HepG2 (cell line): ENCODE measurements at regions not wholly inside any gene's neighbourhood (a gene's known extent, or its start where the extent isn't known, plus 50 kb on each side); places are given as distances from the start of the nearest gene placed in this dataset.

Experiments
- ATAC-seq: fragments of 200-7000 bp; cut with Tn5 transposase; 3 replicates; pipeline ENCODE4 v1.9.1; 2020; ENCODE audit warnings: mild to moderate bottlenecking, moderate library complexity
- BruUV-seq: library from RNA; stranded (reverse); fragments of 400-500 nt; replicated peaks from 2 replicates; lab custom pipeline; 2021; lab: Mats Ljungman, UMichigan
- CTCF ChIA-PET: fragments of 300-600 bp; formaldehyde crosslinking; extraction: SDS; loops from one replicate; lab custom pipeline; 2021; ENCODE audit warnings: low total read pairs, inconsistent platforms, low intra/inter-chr PET ratio; lab: Yijun Ruan, JAX
- POLR2A ChIA-PET: fragments of 350-600 bp; sonication (Branson Sonifier 250); formaldehyde crosslinking; loops from one replicate; lab custom pipeline; 2020; ENCODE audit warnings: antibody characterized with exemption, inconsistent platforms; lab: Yijun Ruan, JAX
- DNase-seq: peaks from one replicate; pipeline ENCODE4 v3.0.0-alpha.2; 2015; ENCODE audit warnings: low spot score
- FAIRE-seq: peaks from 3 replicates; lab custom pipeline; 2011; peaks lifted over from hg19 to GRCh38; lab: Jason Lieb, UNC
- H2AFZ ChIP-seq: one replicate; pipeline ENCODE4 v1.6.1; 2011; ENCODE audit warnings: low read length, inconsistent platforms
- H3K27ac ChIP-seq: fragments of 300-600 bp; 3 replicates; pipeline ENCODE4 v1.8.0; 2011; ENCODE audit warnings: mixed run types, mild to moderate bottlenecking, mixed read lengths, low read length, inconsistent platforms; ENCODE audit not compliant: insufficient read depth; ENCODE audit errors: extremely low read length
- H3K27me3 ChIP-seq, 2 experiments: fragments of 200-600 bp in 1 of 2; 2 replicates in 1 of 2; 3 replicates in 1 of 2; pipeline versions ENCODE4 v1.6.0 to v1.8.0; 2011; ENCODE audit warnings: low read length in 2 of 2, mild to moderate bottlenecking in 2 of 2, moderate library complexity in 2 of 2, inconsistent platforms in 1 of 2; ENCODE audit not compliant: insufficient read depth in 2 of 2, control insufficient read depth in 1 of 2
- H3K36me3 ChIP-seq, 2 experiments: fragments of 200-600 bp in 1 of 2; replicated peaks in 1 of 2; 2 replicates in 1 of 2; 3 replicates in 1 of 2; pipeline versions ENCODE4 v1.5.1 to v1.8.0; 2011; ENCODE audit warnings: low read length in 2 of 2, inconsistent platforms in 1 of 2; ENCODE audit not compliant: insufficient read depth in 2 of 2, control insufficient read depth in 1 of 2
- H3K4me1 ChIP-seq: 2 replicates; pipeline ENCODE4 v1.5.1; 2012; ENCODE audit warnings: low read length, inconsistent platforms; ENCODE audit not compliant: insufficient read depth
- H3K4me2 ChIP-seq: 2 replicates; pipeline ENCODE4 v1.6.0; 2011; ENCODE audit warnings: low read depth, low read length, inconsistent platforms
- H3K4me3 ChIP-seq, 3 experiments: fragments of 200-600 bp in 1 of 3; sonication (generic), shearing (Covaris generic) in 1 of 3; replicated peaks in 1 of 3; 2 replicates each; pipeline ENCODE4 v1.5.1; 2011 to 2016; ENCODE audit warnings: low read length in 3 of 3, inconsistent platforms in 2 of 3, low read depth in 2 of 3, mild to moderate bottlenecking in 2 of 3, control low read depth in 1 of 3, mixed read lengths in 1 of 3; ENCODE audit not compliant: insufficient read depth in 1 of 3
- H3K79me2 ChIP-seq: one replicate; pipeline ENCODE4 v1.6.1; 2011; ENCODE audit warnings: low read length, inconsistent platforms; ENCODE audit not compliant: insufficient read depth
- H3K9ac ChIP-seq: 2 replicates; pipeline ENCODE4 v1.6.0; 2011; ENCODE audit warnings: mild to moderate bottlenecking, low read depth, low read length, inconsistent platforms; ENCODE audit not compliant: insufficient read depth
- H3K9me3 ChIP-seq: 2 replicates; pipeline ENCODE4 v1.5.1; 2012; ENCODE audit warnings: mild to moderate bottlenecking, low read length
- H4K20me1 ChIP-seq: 2 replicates; pipeline ENCODE4 v1.6.0; 2011; ENCODE audit warnings: inconsistent platforms, mild to moderate bottlenecking, low read length, moderate library complexity; ENCODE audit not compliant: insufficient read depth
- IKZF4 ChIP-seq: sonication (generic); formaldehyde crosslinking; IDR thresholded peaks from 2 replicates; pipeline ENCODE4 v1.5.1; 2020; ENCODE audit warnings: borderline replicate concordance, mild to moderate bottlenecking, low read depth, missing genetic modification reagents; ENCODE audit errors: not compliant biosample characterization
- MIER2 ChIP-seq: IDR thresholded peaks from 2 replicates; pipeline ENCODE4 v1.6.1; 2016; ENCODE audit warnings: missing biosample characterization, missing genetic modification reagents
- PAX8 ChIP-seq: sonication (generic); formaldehyde crosslinking; IDR thresholded peaks from 2 replicates; pipeline ENCODE4 v1.8.0; 2022; ENCODE audit warnings: mild to moderate bottlenecking, missing genetic modification reagents, borderline replicate concordance
- PREB ChIP-seq: sonication (generic); formaldehyde crosslinking; IDR thresholded peaks from 2 replicates; pipeline ENCODE4 v1.4.0; 2020; ENCODE audit warnings: missing genetic modification reagents
- RBFOX2 ChIP-seq: fragments of 200-400 bp; formaldehyde crosslinking; IDR thresholded peaks from 2 replicates; pipeline ENCODE4 v1.6.1; 2017; ENCODE audit warnings: low read depth, mild to moderate bottlenecking, low read length
- SPEN ChIP-seq: sonication (generic); formaldehyde crosslinking; IDR thresholded peaks from 2 replicates; pipeline ENCODE4 v1.5.1; 2020; ENCODE audit warnings: low read depth, mild to moderate bottlenecking, missing genetic modification reagents
- ZKSCAN8 ChIP-seq: IDR thresholded peaks from 2 replicates; pipeline ENCODE4 v1.6.1; 2016; ENCODE audit warnings: borderline replicate concordance, missing genetic modification reagents, missing compliant biosample characterization
- ZMAT3 ChIP-seq: sonication (generic); formaldehyde crosslinking; conservative IDR thresholded peaks from 2 replicates; pipeline ENCODE4 v1.7.0; 2021; ENCODE audit warnings: missing genetic modification reagents
- ZNF644 ChIP-seq: IDR thresholded peaks from 2 replicates; pipeline ENCODE4 v1.6.1; 2016; ENCODE audit warnings: low read depth
- ZNF775 ChIP-seq: sonication (generic); formaldehyde crosslinking; IDR thresholded peaks from 2 replicates; pipeline ENCODE4 v1.4.0; 2020; ENCODE audit warnings: missing genetic modification reagents, mild to moderate bottlenecking, moderate library complexity, borderline replicate concordance
- WGBS: methylation state at CpG from one replicate; pipeline ENCODE4 v1.1.6; 2017; ENCODE audit warnings: low lambda C conversion rate; 5-methylcytosine and 5-hydroxymethylcytosine counted together
- in situ Hi-C: cut with HindIII; loops from 2 replicates; pipeline ENCODE4 v1.10.0; 2017; ENCODE audit warnings: low pct_unique_long_range_greater_than_20kb; ENCODE audit not compliant: extremely low pct_ligation_motif_present
- intact Hi-C: fragments of 100-400 bp; cut with micrococcal nuclease; formaldehyde crosslinking; loops from one replicate; pipeline ENCODE4 v1.10.0; 2022; ENCODE audit not compliant: unreplicated experiment
- TF ChIP-seq, protein P1 (sequence below): sonication (generic); formaldehyde crosslinking; IDR thresholded peaks from 2 replicates; pipeline ENCODE4 v1.8.0; 2022; ENCODE audit warnings: missing genetic modification reagents, low read depth, mild to moderate bottlenecking, borderline replicate concordance
- TF ChIP-seq, protein P2 (sequence below): IDR thresholded peaks from 2 replicates; pipeline ENCODE4 v1.6.1; 2012; ENCODE audit warnings: low read length, improper control_type of control experiment
- TF ChIP-seq, protein P3 (sequence below): IDR thresholded peaks from 2 replicates; pipeline ENCODE4 v1.6.1; 2016; ENCODE audit warnings: missing biosample characterization, missing genetic modification reagents, low read depth

DNA sequence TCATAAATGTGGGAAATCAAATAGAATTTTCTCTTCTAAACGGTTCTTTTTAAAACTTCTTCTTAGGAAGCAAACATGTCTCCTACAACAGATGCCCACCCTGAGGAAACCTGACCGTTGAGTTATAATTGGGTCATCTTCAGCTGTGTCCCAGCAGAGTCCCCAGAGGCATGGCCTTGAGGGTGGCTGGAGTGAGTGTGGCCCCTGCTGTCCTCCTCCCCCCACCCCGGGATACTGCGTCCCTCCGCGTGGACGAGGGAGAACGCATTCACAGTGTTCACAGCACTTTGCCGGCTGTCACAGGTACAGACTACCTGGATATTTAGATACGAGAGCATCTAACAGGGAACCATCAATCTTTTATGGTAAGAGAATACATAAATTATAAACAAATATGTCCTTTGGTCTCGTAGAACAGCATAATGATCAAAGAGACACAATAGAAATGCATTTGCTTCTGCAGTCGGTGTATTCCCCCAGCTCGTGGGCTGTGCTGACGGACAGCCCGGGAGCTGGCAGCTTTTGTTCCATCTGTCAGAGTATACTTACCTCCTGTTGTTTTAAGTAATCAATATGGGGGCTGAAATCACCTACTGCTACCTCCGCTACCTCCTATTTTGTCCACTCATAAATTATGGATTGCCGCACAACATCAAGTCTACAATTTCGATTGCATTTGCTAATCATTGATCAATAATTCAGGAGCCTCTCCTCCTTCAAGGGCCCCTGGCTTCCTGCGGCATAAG lies 214.7 kb downstream of the IRX2 start:
- no TSS peak for BruUV-seq
- ATAC-seq = no peak
- ChIA-PET POLR2A (no interaction called here), CTCF (no interaction called here)
- TF ChIP-seq, protein P1, sequence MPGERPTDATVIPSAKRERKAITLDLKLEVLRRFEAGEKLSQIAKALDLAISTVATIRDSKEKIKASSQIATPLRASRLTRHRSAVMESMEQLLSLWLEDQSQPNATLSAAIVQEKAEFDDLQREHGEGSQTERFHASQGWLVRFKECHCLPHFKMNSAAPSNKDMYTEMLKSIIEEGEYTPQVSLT (CRISPR knock-in tag) = no peak
- TF ChIP-seq MIER2 (CRISPR knock-in tag) = no peak
- no peak for TF ChIP-seq PREB
- no peak for TF ChIP-seq SPEN (CRISPR knock-in tag)
- no peak for TF ChIP-seq ZMAT3 (CRISPR knock-in tag)
- no peak for TF ChIP-seq ZNF775 (CRISPR knock-in tag)
- no peak for TF ChIP-seq PAX8 (CRISPR knock-in tag)
- TF ChIP-seq, protein P2, sequence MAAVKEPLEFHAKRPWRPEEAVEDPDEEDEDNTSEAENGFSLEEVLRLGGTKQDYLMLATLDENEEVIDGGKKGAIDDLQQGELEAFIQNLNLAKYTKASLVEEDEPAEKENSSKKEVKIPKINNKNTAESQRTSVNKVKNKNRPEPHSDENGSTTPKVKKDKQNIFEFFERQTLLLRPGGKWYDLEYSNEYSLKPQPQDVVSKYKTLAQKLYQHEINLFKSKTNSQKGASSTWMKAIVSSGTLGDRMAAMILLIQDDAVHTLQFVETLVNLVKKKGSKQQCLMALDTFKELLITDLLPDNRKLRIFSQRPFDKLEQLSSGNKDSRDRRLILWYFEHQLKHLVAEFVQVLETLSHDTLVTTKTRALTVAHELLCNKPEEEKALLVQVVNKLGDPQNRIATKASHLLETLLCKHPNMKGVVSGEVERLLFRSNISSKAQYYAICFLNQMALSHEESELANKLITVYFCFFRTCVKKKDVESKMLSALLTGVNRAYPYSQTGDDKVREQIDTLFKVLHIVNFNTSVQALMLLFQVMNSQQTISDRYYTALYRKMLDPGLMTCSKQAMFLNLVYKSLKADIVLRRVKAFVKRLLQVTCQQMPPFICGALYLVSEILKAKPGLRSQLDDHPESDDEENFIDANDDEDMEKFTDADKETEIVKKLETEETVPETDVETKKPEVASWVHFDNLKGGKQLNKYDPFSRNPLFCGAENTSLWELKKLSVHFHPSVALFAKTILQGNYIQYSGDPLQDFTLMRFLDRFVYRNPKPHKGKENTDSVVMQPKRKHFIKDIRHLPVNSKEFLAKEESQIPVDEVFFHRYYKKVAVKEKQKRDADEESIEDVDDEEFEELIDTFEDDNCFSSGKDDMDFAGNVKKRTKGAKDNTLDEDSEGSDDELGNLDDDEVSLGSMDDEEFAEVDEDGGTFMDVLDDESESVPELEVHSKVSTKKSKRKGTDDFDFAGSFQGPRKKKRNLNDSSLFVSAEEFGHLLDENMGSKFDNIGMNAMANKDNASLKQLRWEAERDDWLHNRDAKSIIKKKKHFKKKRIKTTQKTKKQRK = no peak
- TF ChIP-seq ZNF644 (CRISPR knock-in tag) = no peak
- no peak for TF ChIP-seq RBFOX2
- no peak for TF ChIP-seq IKZF4 (CRISPR knock-in tag)
- no peak for TF ChIP-seq ZKSCAN8 (CRISPR knock-in tag)
- TF ChIP-seq, protein P3, sequence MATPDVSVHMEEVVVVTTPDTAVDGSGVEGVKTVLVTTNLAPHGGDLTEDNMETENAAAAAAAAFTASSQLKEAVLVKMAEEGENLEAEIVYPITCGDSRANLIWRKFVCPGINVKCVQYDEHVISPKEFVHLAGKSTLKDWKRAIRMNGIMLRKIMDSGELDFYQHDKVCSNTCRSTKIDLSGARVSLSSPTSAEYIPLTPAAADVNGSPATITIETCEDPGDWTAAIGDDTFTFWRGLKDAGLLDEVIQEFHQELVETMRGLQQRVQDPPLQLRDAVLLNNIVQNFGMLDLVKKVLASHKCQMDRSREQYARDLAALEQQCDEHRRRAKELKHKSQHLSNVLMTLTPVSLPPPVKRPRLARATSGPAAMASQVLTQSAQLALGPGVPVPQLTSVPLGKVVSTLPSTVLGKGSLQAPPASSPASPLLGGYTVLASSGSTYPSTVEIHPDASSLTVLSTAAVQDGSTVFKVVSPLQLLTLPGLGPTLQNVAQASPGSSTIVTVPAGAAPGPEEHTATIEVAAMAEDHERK (CRISPR knock-in tag) = no peak
- no peak overlapping the region for H2AFZ ChIP-seq
- H3K4me2 ChIP-seq = no peak overlapping the region
- no peaks in the 10 kb centered on the region for H3K36me3 ChIP-seq
- no peak overlapping the region for H3K27ac ChIP-seq
- H3K4me3 ChIP-seq = no peak overlapping the region
- in situ Hi-C loops (no loop called here), intact Hi-C loops (no loop called here)
- no peak overlapping the region for H3K9ac ChIP-seq
- no peak for FAIRE-seq
- no peaks in the 10 kb centered on the region for H3K79me2 ChIP-seq
- peaks cover 14% of the 10 kb centered on the region for H3K9me3 ChIP-seq
- no peaks in the 10 kb centered on the region for H4K20me1 ChIP-seq
- WGBS = 32% methylated on average over 19 of the region's 19 CpGs
- DNase-seq = no peak
- H3K27me3 ChIP-seq = peaks cover 0 to 11% of the 10 kb centered on the region in 2 experiments; a peak in 2 of 5 replicates
- H3K4me1 ChIP-seq = no peaks in the 10 kb centered on the region
